DMS114 treated with DMSO at 0.1 percent for 48 hours (cell line): ENCODE measurements at regions not wholly inside any gene's neighbourhood (a gene's known extent, or its start where the extent isn't known, plus 50 kb on each side); places are given as distances from the start of the nearest gene placed in this dataset.

ENCODE experiments used
- DNase-seq: peaks from one replicate; lab custom pipeline; 2025; ENCODE audit not compliant: unreplicated experiment; lab: John Stamatoyannopoulos, UW

DNA sequence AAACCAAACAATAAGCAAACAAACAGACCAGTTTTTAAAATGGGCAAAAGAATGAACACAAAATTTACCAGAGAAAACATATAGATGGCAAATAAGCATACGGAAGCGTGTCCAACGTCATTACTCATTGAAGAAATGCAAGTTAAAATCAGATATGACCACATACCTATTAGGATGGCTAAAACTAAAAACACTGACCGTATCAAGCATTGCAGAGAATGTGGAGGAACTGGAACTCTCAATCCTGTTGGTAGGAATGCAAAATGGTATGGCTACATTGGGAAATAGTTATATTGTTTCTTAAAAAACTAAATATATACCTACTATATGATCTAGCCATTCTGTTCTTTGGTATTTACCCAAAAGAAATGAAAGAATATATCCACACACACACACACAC, 129.4 kb upstream of the ACO1 start:
- no peak for DNase-seq

DNA sequence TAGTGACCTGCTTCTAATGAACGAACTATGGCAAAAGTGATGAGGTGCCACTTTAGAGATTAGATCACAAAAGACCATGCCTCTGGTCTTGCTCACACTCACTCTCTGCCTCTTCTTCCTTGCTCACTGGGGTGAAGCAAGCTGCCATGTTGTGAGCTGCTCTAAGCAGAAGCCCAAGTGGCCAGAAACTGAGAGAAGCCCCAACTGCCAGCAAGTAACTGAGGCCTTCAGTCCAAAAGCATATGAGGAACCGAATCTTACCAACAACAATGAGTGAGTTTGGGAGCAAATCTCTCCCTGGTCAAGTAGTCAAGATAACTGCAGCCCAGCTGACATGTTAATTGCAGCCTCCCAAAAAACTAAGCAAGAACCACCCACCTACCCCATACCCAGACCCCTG, 126.0 kb upstream of the ACO1 start:
- DNase-seq, result no peak

DNA sequence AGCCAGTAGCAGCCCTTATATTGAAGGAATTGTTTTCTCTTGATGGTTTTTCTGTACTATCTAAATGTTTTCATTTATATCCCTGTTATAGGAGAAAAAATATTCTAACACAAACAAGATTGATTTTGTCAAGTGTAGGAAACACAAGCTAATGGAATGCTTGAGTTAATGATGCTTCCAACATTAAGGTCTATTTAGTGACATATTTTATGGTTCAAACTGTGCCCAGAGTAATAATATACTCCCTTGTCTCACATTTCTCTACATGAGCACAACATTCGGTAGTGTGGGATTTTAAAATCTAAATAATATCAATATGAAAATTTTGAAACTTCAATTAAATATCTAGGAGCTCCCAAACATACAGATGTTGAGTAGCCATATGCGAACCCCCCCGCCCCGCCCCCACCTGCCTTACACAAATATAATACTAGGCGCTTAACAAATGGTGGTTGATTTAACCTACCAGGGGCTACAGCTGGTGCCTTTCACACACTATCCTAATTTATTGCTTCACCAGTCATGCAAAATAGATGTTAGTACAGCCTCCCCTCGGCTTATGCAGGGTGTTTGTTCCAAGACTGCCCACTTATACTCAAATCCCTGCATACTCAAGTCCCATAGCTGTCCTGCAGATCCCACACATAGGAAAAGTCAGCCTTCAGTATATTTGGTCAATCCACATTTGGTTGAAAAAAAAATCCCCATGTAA, 124.1 kb upstream of the ACO1 start:
- no peak for DNase-seq

DNA sequence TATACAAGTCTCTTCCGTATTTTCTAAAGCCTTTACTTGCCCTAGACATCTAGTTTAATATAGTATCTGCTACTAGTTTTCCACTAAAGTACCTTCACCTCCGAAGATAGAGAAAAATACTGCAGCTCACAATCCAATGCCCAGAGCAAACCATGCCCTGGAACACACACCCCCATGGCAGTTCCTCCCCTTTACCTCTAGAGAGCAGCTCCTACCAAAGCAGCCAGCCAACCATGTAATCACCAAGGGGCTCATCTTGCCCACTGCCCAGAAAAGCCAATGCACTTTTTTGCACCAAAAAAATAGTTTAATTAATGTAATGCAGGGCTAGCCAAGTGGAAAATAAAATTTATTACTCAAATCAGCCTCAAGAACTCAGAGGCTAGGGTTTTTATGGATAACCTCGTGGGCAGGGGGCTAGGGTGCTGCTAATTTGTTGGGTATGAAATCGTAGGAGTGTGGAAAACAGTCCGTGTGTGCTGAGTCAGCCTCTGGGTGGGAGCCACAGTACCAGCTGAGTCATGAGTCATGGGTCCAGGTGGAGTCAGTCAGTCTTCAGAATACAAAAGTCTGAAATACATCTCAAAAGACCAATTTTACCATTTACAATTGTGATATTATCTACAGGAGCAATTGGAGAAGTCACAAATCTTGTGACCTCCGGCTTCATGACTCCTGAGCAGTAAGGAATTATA, 120.1 kb upstream of the ACO1 start:
- DNase-seq, result no peak

DNA sequence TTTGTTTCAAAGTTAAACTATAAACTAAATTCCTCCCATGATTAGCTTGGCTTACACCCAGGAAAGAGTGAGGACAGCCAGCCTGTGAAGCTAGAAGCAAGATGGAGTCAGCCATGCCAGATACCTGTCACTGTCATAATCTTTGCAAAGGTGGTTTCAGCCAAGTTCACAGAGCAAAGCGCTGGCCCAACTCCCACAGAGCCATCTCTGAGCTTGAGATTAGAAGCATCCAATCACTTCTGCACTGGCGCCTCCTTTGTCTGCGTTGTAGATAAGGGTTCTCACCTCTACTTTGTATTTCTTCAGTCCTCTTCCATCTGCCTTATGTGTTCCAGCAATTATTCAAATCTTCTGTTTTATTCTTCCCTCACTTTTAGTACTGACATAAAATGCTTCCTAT, 119.4 kb upstream of the ACO1 start:
- DNase-seq, result no peak

DNA sequence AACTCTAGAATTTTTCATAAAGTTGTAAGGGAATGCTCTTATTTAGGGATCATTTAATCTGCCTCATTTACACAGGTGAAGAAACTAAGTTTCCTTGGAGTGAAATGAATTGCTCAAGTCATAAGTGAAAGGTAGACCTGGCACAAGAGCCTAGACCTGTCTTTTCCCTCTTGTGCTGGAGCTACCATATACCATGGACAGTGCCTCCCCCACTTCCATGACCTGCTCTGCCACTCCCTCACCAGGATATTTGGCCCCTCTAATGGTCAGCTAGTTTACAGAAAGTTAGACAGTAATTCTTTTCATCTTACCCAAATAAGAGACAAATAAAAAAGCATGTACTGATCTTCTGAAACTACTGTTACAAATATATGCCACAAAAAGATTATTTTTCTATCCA, 105.5 kb upstream of the ACO1 start:
- DNase-seq, result no peak

DNA sequence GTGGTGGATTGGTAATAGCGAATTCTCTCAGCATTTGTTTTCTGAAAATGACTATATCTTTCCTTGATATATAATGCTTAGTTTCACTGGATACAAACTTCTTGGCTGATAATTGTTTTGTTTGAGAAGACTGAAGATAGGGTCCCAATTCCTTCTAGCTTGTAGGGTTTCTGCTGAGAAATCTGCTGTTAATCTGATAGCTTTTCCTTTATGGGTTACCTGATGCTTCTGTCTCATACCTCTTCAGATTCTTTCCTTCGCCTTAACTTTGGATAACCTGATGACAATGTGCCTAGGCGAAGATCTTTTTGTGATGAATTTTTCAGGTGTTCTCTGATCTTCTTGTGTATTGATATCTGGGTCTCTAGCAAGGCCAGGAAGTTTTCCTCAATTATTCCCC, 94.7 kb upstream of the ACO1 start:
- no peak for DNase-seq

DNA sequence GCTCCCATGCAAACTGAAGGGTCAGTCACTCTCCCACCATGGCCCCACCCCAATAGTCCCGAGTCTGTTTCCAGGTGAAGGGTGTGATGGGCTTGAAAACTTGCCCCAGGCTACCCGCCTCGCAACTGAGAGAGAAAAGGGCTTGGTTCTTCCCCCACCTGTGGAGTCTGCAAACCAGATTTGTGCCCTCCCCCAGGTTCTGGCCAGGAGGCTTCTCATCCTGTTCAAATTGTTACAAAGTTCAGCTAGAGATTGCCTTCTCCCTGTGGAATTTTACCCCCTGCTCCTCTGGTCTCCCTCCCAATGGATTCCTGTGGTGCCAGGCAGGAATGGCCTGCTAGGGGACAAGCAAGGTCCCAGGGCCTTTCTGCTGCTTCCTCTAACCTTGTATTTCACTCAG, 93.1 kb upstream of the ACO1 start:
- DNase-seq, result no peak

DNA sequence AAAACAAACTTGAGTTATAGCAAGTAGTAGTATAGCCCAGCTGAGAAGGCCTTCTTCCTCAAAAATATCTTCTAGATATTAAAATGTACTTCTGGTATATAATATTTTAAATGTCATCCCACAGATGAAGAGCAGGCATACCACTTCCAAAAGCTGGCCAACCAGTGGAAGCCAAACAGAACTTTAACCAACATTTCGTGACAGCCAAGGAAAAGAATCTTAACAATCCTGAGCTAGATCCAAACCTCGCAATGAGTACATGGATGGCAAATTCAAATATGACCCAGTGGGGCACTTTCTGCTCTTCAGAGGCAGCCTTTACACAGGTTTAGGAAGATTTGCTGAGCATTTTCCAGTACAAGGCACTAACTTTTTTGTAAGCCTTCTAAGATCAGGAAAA, 91.8 kb upstream of the ACO1 start:
- no peak for DNase-seq

DNA sequence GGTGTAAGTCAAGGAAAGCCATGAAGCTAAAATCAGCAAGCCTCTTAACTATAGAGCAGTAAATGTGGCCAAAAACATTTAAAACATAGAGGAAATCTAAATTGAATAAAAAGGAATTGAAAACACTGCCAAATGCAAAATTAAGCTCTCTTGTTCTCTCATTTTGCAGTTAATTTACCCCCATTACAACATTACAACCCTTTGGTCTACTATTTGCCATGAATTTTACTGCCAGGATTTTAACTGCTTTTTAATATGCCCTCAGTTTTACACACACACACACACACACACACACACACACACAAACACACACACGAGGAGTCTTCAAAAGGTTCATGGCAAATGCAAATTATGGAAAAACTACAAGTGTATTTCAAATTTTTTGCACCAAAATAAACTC, 91.4 kb upstream of the ACO1 start:
- no peak for DNase-seq

DNA sequence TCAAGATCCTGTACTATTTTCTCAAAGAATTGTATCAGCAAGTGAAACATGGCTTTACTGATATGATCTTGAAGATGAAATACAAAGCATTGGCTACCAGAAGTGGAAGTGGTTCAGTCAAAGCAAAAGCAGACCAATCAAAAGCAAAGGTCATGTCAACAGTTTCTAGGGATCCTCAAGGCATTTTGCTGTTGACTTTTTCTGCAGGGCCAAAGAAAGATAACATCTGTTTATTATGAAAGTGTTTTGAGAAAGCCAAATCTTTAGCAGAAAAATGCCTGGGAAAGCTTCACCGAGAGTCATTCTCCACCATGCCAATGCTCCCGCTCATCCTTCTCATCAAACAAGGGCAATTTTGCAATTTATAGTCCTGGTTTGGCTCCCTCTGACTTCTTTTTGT, 90.3 kb upstream of the ACO1 start:
- no peak for DNase-seq

DNA sequence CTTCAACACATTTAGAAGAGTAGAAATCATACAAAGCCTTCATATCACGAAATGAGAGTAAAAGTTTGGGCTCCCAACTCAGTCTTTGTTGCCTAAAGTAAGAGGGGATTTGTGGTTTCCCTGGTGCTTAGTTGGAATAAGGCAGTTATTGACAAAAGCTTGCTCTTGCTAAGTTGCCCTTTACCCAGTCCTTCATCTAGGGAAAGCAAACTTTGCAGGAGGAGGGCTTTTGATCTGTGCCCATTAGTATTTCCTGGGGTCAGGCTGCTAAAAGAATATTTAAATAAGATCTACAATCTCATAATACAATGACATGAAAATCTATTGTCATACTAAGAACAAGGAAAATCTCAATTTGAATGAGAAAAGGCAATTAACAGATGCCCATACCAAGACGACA, 84.1 kb upstream of the ACO1 start:
- no peak for DNase-seq

DNA sequence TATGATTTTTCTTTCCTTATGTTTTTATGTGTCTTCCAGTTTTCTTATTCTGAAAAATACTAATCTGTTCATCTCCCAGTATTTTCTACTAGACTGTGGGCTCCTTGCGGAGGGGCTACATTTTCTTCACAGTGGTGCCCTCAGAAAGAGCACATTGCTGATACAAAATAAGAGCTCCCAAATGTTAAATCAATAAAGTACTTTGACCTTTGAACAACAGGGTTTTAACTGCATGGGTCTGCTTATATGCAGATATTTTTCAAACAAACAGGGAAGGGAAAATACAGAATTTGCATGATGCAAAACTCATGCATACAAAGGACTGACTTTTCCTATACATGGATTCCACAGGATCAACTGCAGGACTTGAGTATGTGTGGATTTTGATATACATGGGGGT, 79.9 kb upstream of the ACO1 start:
- no peak for DNase-seq

DNA sequence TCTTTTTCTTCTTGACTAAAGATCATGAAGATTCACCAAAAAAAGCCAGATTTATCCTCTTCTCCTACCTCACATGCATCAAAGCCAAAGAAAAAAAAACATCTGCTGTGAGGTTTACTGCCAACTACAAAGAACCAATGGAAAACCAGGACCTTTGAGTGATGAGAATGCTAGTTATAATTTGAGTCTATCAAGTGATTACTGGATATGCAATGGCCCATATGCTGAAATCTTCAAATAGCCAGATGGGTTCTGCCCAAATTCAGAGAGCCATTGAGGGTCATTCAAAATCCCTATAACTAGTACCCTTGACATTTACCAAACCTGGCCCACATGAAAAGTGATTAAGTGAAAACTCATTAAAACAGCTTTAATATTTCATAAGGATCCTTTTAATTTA, 78.4 kb upstream of the ACO1 start:
- no peak for DNase-seq

DNA sequence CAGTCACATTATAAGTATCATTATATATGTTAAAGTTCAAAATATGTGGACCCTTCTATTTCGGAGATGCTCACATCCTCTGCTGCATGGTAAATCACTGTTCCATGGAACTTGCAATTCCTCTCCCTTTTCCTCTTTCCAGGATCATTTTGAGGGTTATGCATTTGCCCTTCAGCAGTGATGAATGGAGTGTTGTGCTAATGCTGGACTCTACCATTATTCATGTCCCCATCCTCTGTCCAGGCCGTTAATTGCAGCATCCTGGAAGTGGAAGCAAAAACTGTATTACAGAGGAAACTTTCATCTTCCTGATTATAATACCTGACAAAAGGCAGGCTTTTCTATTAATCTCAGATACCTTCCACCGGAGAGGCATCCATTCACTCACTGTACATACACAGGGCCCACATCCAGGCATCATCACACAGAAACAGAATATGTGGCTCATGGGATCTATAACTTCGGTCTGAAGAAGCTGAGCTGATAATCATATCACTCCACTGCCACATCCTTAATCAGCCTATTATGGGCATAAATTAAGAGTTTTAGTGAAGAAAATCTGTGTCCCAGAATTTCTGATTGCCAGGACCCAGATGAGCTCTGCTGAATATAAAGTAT, 65.0 kb upstream of the ACO1 start:
- DNase-seq, result no peak

DNA sequence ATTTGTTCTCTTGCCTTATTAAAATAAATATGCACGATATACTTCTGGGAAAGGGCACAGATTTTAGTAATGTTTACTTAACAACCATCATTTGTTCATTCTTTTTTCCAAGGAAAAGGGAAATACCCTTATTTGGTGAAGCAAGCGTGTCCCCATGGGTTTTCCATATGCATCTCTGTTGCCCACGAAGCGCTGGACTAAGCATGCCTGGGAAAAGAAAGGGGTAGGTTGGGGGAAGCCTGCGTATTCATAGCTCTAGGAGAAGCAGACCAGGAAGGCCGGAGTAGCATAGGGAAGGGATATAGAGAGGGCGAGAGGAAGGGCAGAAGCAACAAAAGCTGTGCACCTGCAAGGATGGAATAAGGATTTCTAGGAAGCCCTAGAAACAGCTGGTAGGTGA, 61.8 kb upstream of the ACO1 start:
- DNase-seq, result no peak

DNA sequence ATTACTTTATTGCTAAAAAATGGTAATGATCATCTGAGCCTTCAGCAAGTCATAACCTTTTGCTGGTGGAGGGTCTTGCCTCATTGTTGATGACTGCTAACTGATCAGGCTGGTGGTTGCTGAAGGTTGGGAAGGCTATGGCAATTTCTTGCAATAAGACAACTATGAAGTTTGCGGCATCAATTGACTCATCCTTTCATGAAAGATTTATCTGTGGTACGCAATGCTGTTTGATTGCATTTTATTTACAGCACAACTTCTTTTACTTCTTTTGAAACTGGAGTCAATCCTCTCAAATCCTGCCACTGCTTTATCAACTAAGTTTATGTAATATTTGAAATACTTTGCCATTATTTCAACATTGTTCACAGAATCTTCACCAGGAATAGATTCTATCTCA, 58.3 kb upstream of the ACO1 start:
- DNase-seq, result no peak

DNA sequence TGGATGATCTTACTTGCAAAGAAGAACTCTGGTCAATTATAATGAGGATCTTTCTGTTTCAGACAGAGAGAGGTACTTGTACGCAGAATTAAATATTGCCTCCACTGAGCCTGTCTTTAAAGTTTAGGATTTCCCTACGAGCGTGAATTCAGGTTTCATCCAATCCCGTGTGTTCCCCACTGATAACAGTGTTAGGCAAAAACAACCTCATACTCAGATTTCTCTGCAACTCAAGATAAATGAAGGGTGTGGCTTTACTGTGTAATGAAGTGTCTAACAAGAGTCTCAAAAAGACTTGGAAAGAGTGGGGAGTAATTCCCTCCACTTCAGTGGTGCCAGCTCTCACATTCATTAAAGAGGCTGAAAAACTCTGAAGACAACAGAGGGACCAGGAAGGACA, 53.2 kb upstream of the ACO1 start:
- DNase-seq, result no peak

DNA sequence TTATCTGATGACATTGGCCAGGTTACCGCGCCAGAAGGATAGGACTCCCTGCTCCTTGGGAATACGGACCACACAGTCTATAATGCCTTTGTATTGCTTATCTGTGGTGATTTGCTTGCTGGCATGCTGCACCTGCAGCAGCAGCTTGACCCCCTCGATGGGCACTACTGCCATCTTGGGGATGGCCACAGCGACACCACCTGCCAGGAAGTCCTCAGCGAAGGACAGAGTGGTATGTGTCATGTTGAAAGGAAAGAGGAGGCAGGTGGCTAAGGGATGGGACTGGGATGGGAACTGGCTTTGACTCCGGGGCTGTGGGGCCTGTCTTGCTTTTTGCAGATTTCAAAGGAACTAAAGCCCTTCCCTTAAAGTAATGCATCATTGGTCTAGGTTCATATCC, 50.3 kb upstream of the ACO1 start:
- DNase-seq, result no peak
